ENCODE measurements at regions not wholly inside any gene's neighbourhood (a gene's known extent, or its start where the extent isn't known, plus 50 kb on each side); places are given as distances from the start of the nearest gene placed in this dataset.
"Not testable (repeated sequence)": the region's sequence is repeated elsewhere in the genome, so short reads cannot be mapped to it uniquely, and the experiment has no call there.

- no peak for DNase-seq (ENCODE audit: low read depth in 3 of 3)
These were observed 306.0 kb downstream of the BCL11A start for GRCh38 chr2:60247471-60247870.

GRCh38 chr2:60246583-60246982, 306.9 kb downstream of the BCL11A start:
- no peak for DNase-seq (ENCODE audit: low read depth in 3 of 3)

GRCh38 chr2:60234274-60234986, 319.0 kb downstream of the BCL11A start:
- DNase-seq (ENCODE audit: low read depth in 3 of 3): no peak

GRCh38 chr2:60230596-60230995, 322.9 kb downstream of the BCL11A start:
- no peak for DNase-seq (ENCODE audit: low read depth in 3 of 3)

GRCh38 chr2:60230037-60230436, 323.4 kb downstream of the BCL11A start:
- DNase-seq (ENCODE audit: low read depth in 3 of 3): no peak

GRCh38 chr2:60226943-60227342, 326.5 kb downstream of the BCL11A start:
- no peak for DNase-seq (ENCODE audit: low read depth in 3 of 3)

- no peak for DNase-seq (ENCODE audit: low read depth in 3 of 3)
These were observed 327.3 kb downstream of the BCL11A start for GRCh38 chr2:60226191-60226590.

GRCh38 chr2:60223859-60224258, 329.6 kb downstream of the BCL11A start:
- DNase-seq (ENCODE audit: low read depth in 3 of 3): no peak

GRCh38 chr2:60221098-60221497, 332.4 kb downstream of the BCL11A start:
- DNase-seq (ENCODE audit: low read depth in 3 of 3): no peak

- no peak for DNase-seq (ENCODE audit: low read depth in 3 of 3)
These were observed 333.9 kb downstream of the BCL11A start for GRCh38 chr2:60219536-60219935.

- DNase-seq (ENCODE audit: low read depth in 3 of 3): no peak
These were observed 336.9 kb downstream of the BCL11A start for GRCh38 chr2:60216452-60216995.

- DNase-seq (ENCODE audit: low read depth in 3 of 3): no peak
These were observed 338.0 kb downstream of the BCL11A start for GRCh38 chr2:60215386-60215901.

- no peak for DNase-seq (ENCODE audit: low read depth in 3 of 3)
These were observed 338.9 kb downstream of the BCL11A start for GRCh38 chr2:60214626-60214875.

GRCh38 chr2:60213865-60214625, 339.4 kb downstream of the BCL11A start:
- no peak for DNase-seq (ENCODE audit: low read depth in 3 of 3)

GRCh38 chr2:60212181-60212945, 341.1 kb downstream of the BCL11A start:
- no peak for DNase-seq (ENCODE audit: low read depth in 3 of 3)

GRCh38 chr2:60189006-60189405, 364.4 kb downstream of the BCL11A start:
- DNase-seq (ENCODE audit: low read depth in 3 of 3): not testable (repeated sequence)

- no peak for DNase-seq (ENCODE audit: low read depth in 3 of 3)
These were observed 378.2 kb downstream of the BCL11A start for GRCh38 chr2:60175290-60175689.

GRCh38 chr2:60174146-60174545, 379.3 kb downstream of the BCL11A start:
- no peak for DNase-seq (ENCODE audit: low read depth in 3 of 3)

- no peak for DNase-seq (ENCODE audit: low read depth in 3 of 3)
These were observed 380.7 kb downstream of the BCL11A start for GRCh38 chr2:60172801-60173200.

GRCh38 chr2:60170272-60170671, 383.2 kb downstream of the BCL11A start:
- DNase-seq (ENCODE audit: low read depth in 3 of 3): no peak

- no peak for DNase-seq (ENCODE audit: low read depth in 3 of 3)
These were observed 385.2 kb downstream of the BCL11A start for GRCh38 chr2:60168247-60168646.

GRCh38 chr2:60167089-60167488, 386.4 kb downstream of the BCL11A start:
- DNase-seq (ENCODE audit: low read depth in 3 of 3): no peak

All from stimulated activated CD4-positive, alpha-beta T cell treated with anti-CD3 and anti-CD28 coated beads, TNF-alpha, amount 100 ng/mL, for 4 hours (primary cell).